Keratinocyte (primary cell): ENCODE measurements at regions not wholly inside any gene's neighbourhood (a gene's known extent, or its start where the extent isn't known, plus 50 kb on each side); places are given as distances from the start of the nearest gene placed in this dataset.
"Not testable (repeated sequence)": the region's sequence is repeated elsewhere in the genome, so short reads cannot be mapped to it uniquely, and the experiment has no call there.

Experiments
- DNase-seq: peaks from one replicate; pipeline ENCODE4 v3.0.0-alpha.2; 2011; ENCODE audit warnings: low read depth, missing footprints, low spot score
- FAIRE-seq: peaks from 2 replicates; lab custom pipeline; 2011; peaks lifted over from hg19 to GRCh38; lab: Jason Lieb, UNC
- H2AFZ ChIP-seq: 2 replicates; pipeline ENCODE4 v1.6.0; 2012; ENCODE audit warnings: low read length, control low read depth, inconsistent platforms; ENCODE audit not compliant: control insufficient read depth
- H3K27ac ChIP-seq: 2 replicates; pipeline ENCODE4 v1.5.1; 2011; ENCODE audit warnings: low read length; ENCODE audit not compliant: control insufficient read depth, insufficient read depth
- H3K27me3 ChIP-seq: 3 replicates; pipeline ENCODE4 v1.6.0; 2011; ENCODE audit warnings: low read length; ENCODE audit not compliant: control insufficient read depth, insufficient read depth; ENCODE audit errors: extremely low read depth
- H3K36me3 ChIP-seq, 2 experiments: 2 replicates in 1 of 2; 3 replicates in 1 of 2; pipeline ENCODE4 v1.5.1; 2011; ENCODE audit warnings: low read length in 2 of 2, mild to moderate bottlenecking in 1 of 2; ENCODE audit not compliant: control insufficient read depth in 2 of 2, insufficient read depth in 2 of 2; ENCODE audit errors: extremely low read depth in 1 of 2
- H3K4me1 ChIP-seq: 3 replicates; pipeline ENCODE4 v1.5.1; 2011; ENCODE audit warnings: low read length; ENCODE audit not compliant: control insufficient read depth, insufficient read depth; ENCODE audit errors: extremely low read depth
- H3K4me2 ChIP-seq: 3 replicates; pipeline ENCODE4 v1.6.0; 2011; ENCODE audit warnings: low read depth, low read length; ENCODE audit not compliant: control insufficient read depth, insufficient read depth; ENCODE audit errors: extremely low read depth
- H3K4me3 ChIP-seq, 3 experiments: fragments of 200-600 bp in 1 of 3; sonication (generic) in 1 of 3; 2 replicates in 2 of 3; 3 replicates in 1 of 3; pipeline ENCODE4 v1.5.1; 2011 to 2016; ENCODE audit warnings: low read length in 3 of 3, mild to moderate bottlenecking in 3 of 3, control low read depth in 2 of 3, inconsistent platforms in 1 of 3, low read depth in 1 of 3, mixed read lengths in 1 of 3, mixed run types in 1 of 3, moderate library complexity in 1 of 3; ENCODE audit not compliant: control insufficient read depth in 2 of 3, insufficient read depth in 2 of 3; ENCODE audit errors: extremely low read depth in 1 of 3
- H3K79me2 ChIP-seq: 2 replicates; pipeline ENCODE4 v1.6.0; 2012; ENCODE audit warnings: low read length; ENCODE audit not compliant: control insufficient read depth, insufficient read depth
- H3K9ac ChIP-seq: 3 replicates; pipeline ENCODE4 v1.6.0; 2011; ENCODE audit warnings: low read length; ENCODE audit not compliant: control insufficient read depth, insufficient read depth; ENCODE audit errors: extremely low read depth
- H3K9me1 ChIP-seq: 3 replicates; pipeline ENCODE4 v1.6.0; 2011; ENCODE audit warnings: low read length; ENCODE audit not compliant: control insufficient read depth, insufficient read depth; ENCODE audit errors: extremely low read depth
- H3K9me3 ChIP-seq: 2 replicates; pipeline ENCODE4 v1.5.1; 2012; ENCODE audit warnings: low read depth, low read length; ENCODE audit not compliant: control insufficient read depth
- H4K20me1 ChIP-seq: 3 replicates; pipeline ENCODE4 v1.6.0; 2011; ENCODE audit warnings: low read length; ENCODE audit not compliant: control insufficient read depth, insufficient read depth; ENCODE audit errors: extremely low read depth
- EZH2 ChIP-seq: IDR thresholded peaks from one replicate; pipeline ENCODE4 v1.6.1; 2012; ENCODE audit warnings: inconsistent platforms, mild to moderate bottlenecking, low read length, moderate library complexity
- dilution Hi-C: fragments of 300-500 bp; cut with MboI; formaldehyde crosslinking; loops from one replicate; pipeline ENCODE4 v1.7.0; 2020; ENCODE audit warnings: low sequenced_read_pairs; ENCODE audit not compliant: extremely low pct_ligation_motif_present
- TF ChIP-seq, protein P1 (sequence below), 3 experiments: IDR thresholded peaks in 1 of 3; conservative IDR thresholded peaks in 1 of 3; optimal IDR thresholded peaks in 1 of 3; 2 replicates in 2 of 3; 3 replicates in 1 of 3; pipeline versions ENCODE3 to v1.5.1; 2011; ENCODE audit warnings: low read length in 3 of 3, mild to moderate bottlenecking in 3 of 3, moderate library complexity in 2 of 3, control low read depth in 1 of 3, inconsistent platforms in 1 of 3; ENCODE audit not compliant: insufficient read depth in 2 of 3; ENCODE audit errors: extremely low read depth in 1 of 3

DNA sequence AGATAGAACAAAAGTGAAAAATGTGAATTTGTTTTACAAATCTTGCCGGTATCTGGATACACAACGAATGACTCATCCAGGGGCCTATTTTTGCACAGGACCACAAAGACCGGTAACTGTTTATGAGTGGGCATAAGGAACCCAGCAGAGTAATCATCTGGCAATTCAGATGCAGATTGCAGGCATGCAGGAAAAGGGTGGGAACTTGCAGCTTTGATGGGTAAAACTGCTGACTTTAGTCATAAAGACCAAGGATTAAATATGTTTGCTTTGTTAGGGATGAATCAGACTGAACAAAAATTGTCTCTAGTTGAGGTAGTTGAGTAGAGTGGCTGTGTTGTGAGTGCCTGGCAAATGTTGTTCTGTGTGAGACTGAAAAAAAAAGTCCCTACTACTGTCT, 309.6 kb upstream of the CCNH start:
- no peaks in the 10 kb centered on the region for H3K9me1 ChIP-seq
- TF ChIP-seq, protein P1, sequence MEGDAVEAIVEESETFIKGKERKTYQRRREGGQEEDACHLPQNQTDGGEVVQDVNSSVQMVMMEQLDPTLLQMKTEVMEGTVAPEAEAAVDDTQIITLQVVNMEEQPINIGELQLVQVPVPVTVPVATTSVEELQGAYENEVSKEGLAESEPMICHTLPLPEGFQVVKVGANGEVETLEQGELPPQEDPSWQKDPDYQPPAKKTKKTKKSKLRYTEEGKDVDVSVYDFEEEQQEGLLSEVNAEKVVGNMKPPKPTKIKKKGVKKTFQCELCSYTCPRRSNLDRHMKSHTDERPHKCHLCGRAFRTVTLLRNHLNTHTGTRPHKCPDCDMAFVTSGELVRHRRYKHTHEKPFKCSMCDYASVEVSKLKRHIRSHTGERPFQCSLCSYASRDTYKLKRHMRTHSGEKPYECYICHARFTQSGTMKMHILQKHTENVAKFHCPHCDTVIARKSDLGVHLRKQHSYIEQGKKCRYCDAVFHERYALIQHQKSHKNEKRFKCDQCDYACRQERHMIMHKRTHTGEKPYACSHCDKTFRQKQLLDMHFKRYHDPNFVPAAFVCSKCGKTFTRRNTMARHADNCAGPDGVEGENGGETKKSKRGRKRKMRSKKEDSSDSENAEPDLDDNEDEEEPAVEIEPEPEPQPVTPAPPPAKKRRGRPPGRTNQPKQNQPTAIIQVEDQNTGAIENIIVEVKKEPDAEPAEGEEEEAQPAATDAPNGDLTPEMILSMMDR (optimal IDR thresholded peaks at IDR 0.05 in 1 of 3, IDR thresholded peaks at IDR 0.05 in 1 of 3, conservative IDR thresholded peaks at IDR 0.05 in 1 of 3; ENCODE audit: extremely low read depth in 1 of 3, insufficient read depth in 2 of 3, low read length in 3 of 3) = no peak
- TF ChIP-seq EZH2 = no peak
- H3K4me3 ChIP-seq = no peak overlapping the region
- DNase-seq (no peak), FAIRE-seq (no peak)
- no peaks in the 10 kb centered on the region for H3K27me3 ChIP-seq
- no peak overlapping the region for H3K4me2 ChIP-seq
- no peaks in the 10 kb centered on the region for H3K79me2 ChIP-seq
- dilution Hi-C loops = no loop called here
- H3K27ac ChIP-seq = no peak overlapping the region
- H3K4me1 ChIP-seq = no peaks in the 10 kb centered on the region
- H3K36me3 ChIP-seq = no peaks in the 10 kb centered on the region
- H3K9ac ChIP-seq = no peak overlapping the region
- no peak overlapping the region for H2AFZ ChIP-seq
- H4K20me1 ChIP-seq = no peaks in the 10 kb centered on the region
- no peaks in the 10 kb centered on the region for H3K9me3 ChIP-seq

DNA sequence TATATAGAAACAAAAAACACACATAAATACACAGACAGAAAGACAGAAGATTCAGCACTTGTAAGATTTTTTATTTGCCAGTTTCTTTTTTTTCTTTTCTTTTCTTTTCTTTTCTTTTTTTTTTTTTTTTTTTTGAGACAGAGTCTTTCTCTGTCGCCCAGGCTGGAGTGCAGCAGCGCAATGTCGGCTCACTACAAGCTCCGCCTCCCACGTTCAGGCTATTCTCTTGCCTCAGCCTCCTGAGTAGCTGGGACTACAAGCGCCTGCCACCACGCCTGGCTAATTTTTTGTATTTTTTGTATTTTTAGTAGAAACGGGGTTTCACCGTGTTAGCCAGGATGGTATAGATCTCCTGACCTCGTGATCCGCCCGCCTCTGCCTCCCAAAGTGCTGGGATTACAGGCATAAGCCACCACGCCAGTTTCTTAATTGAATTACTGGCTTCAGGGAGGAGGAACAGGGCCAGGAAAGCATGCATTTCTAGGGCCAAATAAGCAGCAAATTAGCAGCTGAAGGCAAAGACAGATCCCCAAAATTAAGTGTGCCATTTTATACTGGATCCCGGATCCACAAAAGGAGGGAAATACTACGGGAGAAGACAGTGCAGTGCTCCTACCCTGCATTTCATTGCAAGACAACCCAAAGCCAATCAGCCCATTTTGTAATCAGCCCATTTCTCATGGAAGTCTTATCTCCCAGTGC, 305.6 kb upstream of the CCNH start:
- H3K4me1 ChIP-seq, H3K9ac ChIP-seq, H3K4me2 ChIP-seq, H3K9me1 ChIP-seq, H3K79me2 ChIP-seq, DNase-seq, H3K9me3 ChIP-seq, FAIRE-seq, H3K36me3 ChIP-seq, H3K27me3 ChIP-seq, H3K4me3 ChIP-seq, H4K20me1 ChIP-seq, H3K27ac ChIP-seq, H2AFZ ChIP-seq, dilution Hi-C loops: not testable (repeated sequence)

DNA sequence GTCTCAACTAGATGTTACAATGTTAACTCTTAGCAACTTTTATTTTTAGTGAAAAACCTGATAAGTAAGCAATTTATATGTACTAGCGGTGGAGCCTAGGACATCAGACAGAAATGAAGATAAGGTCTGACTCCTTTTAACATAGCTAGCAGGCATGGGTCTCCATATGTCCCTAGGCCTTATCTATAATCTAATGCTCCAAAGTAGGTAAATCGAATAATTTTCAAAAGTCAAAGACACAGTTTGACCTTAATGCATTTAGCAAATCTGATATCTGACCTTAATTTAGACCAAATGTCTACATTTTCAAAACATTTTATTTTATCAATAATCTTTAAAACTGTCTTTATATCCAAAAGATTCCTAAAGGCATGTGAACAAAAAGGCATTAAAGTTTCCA, 305.0 kb upstream of the CCNH start:
- Histone ChIP-seq H3K4me2 (no peak overlapping the region), H3K9me3 (no peaks in the 10 kb centered on the region), H3K36me3 (no peaks in the 10 kb centered on the region), H4K20me1 (no peaks in the 10 kb centered on the region), H3K27me3 (no peaks in the 10 kb centered on the region), H2AFZ (no peak overlapping the region), H3K4me3 (no peak overlapping the region), H3K4me1 (no peaks in the 10 kb centered on the region), H3K9ac (no peak overlapping the region), H3K9me1 (no peaks in the 10 kb centered on the region), H3K79me2 (no peaks in the 10 kb centered on the region), H3K27ac (no peak overlapping the region)
- DNase-seq = no peak
- dilution Hi-C loops = no loop called here
- no peak for FAIRE-seq
- no peak for TF ChIP-seq EZH2
- TF ChIP-seq, protein P1 (optimal IDR thresholded peaks at IDR 0.05 in 1 of 3, IDR thresholded peaks at IDR 0.05 in 1 of 3, conservative IDR thresholded peaks at IDR 0.05 in 1 of 3; ENCODE audit: extremely low read depth in 1 of 3, insufficient read depth in 2 of 3, low read length in 3 of 3) = no peak
